LNCAP (cell line): ENCODE measurements at regions not wholly inside any gene's neighbourhood (a gene's known extent, or its start where the extent isn't known, plus 50 kb on each side); places are given as distances from the start of the nearest gene placed in this dataset.

Source experiments
- TF ChIP-seq, protein P1 (sequence below): fragments of 450-650 bp; IDR thresholded peaks from 2 replicates; pipeline ENCODE4 v1.5.1; 2017; ENCODE audit warnings: mild to moderate bottlenecking

DNA sequence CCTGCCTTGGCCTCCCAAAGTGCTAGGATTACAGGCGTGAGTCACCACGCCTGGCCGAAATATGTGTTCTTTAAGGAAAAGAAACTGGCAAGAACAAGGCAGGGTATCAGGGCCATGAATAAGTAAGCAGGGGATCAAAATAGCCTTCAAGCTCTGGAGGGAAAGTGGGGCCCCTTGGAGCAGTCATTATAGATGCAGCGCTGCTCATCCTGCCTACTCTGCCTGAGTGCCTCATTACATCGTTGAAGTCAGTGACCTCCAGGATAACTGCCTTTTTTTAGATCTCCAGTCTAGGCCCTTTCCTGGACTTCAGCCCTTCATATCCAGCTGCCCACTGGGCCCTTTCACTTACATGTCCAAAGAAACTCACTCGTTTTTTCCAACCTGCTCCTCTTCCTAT lies 69.8 kb upstream of the PPM1B start:
- TF ChIP-seq, protein P1, sequence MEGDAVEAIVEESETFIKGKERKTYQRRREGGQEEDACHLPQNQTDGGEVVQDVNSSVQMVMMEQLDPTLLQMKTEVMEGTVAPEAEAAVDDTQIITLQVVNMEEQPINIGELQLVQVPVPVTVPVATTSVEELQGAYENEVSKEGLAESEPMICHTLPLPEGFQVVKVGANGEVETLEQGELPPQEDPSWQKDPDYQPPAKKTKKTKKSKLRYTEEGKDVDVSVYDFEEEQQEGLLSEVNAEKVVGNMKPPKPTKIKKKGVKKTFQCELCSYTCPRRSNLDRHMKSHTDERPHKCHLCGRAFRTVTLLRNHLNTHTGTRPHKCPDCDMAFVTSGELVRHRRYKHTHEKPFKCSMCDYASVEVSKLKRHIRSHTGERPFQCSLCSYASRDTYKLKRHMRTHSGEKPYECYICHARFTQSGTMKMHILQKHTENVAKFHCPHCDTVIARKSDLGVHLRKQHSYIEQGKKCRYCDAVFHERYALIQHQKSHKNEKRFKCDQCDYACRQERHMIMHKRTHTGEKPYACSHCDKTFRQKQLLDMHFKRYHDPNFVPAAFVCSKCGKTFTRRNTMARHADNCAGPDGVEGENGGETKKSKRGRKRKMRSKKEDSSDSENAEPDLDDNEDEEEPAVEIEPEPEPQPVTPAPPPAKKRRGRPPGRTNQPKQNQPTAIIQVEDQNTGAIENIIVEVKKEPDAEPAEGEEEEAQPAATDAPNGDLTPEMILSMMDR = no peak

GRCh38 chr2:44100351-44100750 lies 68.3 kb upstream of the PPM1B start:
- TF ChIP-seq, protein P1 = no peak

DNA sequence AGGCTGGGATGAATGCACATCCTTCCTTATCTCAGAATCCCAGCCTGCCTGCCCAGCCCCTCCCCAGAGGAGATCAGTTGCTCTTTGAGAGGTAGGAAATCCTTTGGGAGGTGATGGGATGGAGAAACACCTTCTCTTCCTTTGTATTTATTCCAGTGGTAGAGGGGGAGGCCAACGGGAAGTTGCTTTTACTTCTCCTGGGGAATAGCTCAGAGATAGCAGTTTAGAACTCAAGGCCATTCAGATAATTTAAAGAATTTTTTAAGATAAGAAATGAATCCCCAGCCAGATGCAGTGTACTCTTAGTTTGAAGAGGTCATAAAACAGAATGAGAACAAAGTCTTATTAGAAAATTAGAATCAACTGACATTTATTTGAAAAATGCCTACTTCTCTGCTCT lies 67.4 kb upstream of the PPM1B start:
- TF ChIP-seq, protein P1 = no peak

DNA sequence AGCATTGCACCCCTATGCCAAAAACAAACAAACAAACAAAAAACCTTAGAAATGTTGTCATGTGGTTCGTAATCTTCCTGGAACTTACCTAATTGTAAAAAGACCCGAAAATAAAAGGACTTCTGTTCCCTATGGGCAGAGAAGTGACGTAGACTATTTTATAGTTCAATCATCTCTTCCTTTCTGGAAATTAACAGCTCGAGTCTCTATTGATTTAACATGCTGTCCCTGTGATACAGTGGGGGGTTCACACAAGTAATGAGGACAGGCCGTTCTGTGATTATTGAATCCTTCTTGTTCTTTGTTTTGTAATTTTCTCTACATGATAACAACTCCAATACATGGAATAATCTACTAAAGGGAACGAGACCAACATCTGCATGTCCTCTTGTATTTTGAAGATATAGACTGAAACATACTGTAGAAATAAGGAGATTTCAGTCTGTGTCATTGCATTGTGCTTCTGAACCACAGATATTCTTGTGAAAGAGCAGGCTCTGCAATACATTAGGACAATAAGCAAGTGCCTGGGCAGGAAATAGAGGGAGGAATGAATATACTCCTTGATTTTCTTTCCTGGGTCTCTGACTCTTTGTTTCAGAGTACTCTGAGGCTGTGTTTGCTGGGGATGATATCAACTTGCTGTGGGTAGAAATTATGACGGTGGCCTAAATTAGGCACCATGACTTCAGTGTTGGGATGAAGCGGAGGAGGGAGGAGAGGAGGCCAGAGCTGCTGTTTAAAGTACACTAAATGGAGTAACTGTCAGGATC lies 65.7 kb upstream of the PPM1B start:
- TF ChIP-seq, protein P1 = no peak

GRCh38 chr2:44103639-44104038 lies 65.0 kb upstream of the PPM1B start:
- TF ChIP-seq, protein P1 = no peak

- TF ChIP-seq, protein P1 = no peak
Measured at GRCh38 chr2:44104855-44105271, 63.8 kb upstream of the PPM1B start.

DNA sequence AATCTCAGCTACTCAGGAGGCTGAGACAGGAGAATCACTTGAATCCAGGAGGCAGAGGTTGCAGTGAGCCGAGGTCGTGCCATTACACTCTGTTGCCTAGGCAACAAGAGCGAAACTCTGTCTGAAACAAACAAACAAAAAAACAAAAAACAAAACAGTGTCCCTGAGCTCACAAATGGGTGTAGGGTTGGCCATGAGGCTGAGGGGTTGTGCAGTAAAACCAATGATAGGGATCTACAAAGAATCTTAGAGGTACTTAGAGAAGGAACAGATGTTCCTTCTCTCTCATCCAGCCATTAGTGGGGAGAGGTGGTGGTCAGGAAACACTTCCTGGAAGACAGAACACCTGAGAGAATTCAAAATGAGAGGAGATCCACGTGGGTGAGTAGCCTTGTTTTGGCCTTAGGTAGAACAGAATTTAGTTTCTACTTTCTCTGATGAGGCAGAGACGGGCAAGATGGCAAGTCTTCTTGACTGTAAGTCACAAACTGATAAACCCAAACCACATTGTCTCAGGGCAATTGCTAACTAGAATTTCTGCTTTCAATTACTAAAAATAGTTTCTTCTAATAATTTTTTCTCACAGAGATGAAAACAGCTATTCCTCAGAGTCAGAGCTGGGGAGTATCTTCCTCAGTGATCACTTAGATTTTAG lies 61.5 kb upstream of the PPM1B start:
- TF ChIP-seq, protein P1 = no peak
